Lung (tissue), 11 donors: ENCODE measurements at regions not wholly inside any gene's neighbourhood (a gene's known extent, or its start where the extent isn't known, plus 50 kb on each side); places are given as distances from the start of the nearest gene placed in this dataset.

Experiments used
- ATAC-seq: fragments of 200-7000 bp; cut with Tn5 transposase; one replicate; pipeline ENCODE4 v1.9.1; 2020; ENCODE audit warnings: moderate number of reproducible peaks; ENCODE audit not compliant: insufficient read depth, low FRiP score
- DNase-seq, 3 donors: peaks; one replicate each; pipeline ENCODE4 v3.0.0-alpha.2; 2013 to 2017
- H3K27ac ChIP-seq, 2 donors: one replicate each; pipeline ENCODE4 v1.5.1; 2013; ENCODE audit warnings: mild to moderate bottlenecking in 2 of 2, moderate library complexity in 2 of 2, control low read depth in 1 of 2, inconsistent platforms in 1 of 2, low read depth in 1 of 2, low read length in 1 of 2
- H3K27me3 ChIP-seq, 3 donors: one replicate each; pipeline ENCODE4 v1.5.1; 2013; ENCODE audit warnings: low read length in 2 of 3; ENCODE audit not compliant: control insufficient read depth in 3 of 3, insufficient read depth in 3 of 3
- H3K36me3 ChIP-seq, 4 donors: one replicate each; pipeline ENCODE4 v1.5.1; 2013; ENCODE audit warnings: low read length in 4 of 4, mild to moderate bottlenecking in 1 of 4, moderate library complexity in 1 of 4; ENCODE audit not compliant: control insufficient read depth in 4 of 4, insufficient read depth in 4 of 4
- H3K4me1 ChIP-seq, 5 donors: one replicate each; pipeline ENCODE4 v1.5.1; 2013; ENCODE audit warnings: low read length in 5 of 5, mild to moderate bottlenecking in 2 of 5, moderate library complexity in 1 of 5; ENCODE audit not compliant: control insufficient read depth in 5 of 5, insufficient read depth in 5 of 5
- H3K4me3 ChIP-seq: one replicate; pipeline ENCODE4 v1.5.1; 2013; ENCODE audit warnings: mild to moderate bottlenecking, control low read depth, moderate library complexity
- H3K9ac ChIP-seq, 2 donors: one replicate each; pipeline ENCODE4 v1.5.1; 2013; ENCODE audit warnings: low read length in 2 of 2, control low read depth in 1 of 2; ENCODE audit not compliant: insufficient read depth in 1 of 2
- H3K9me3 ChIP-seq, 4 donors: one replicate each; pipeline ENCODE4 v1.5.1; 2013; ENCODE audit warnings: low read length in 3 of 4, mild to moderate bottlenecking in 1 of 4, moderate library complexity in 1 of 4; ENCODE audit not compliant: control insufficient read depth in 4 of 4, insufficient read depth in 3 of 4
- CTCF ChIP-seq: IDR thresholded peaks from 2 replicates; pipeline ENCODE4 v1.5.1; 2012; ENCODE audit warnings: mild to moderate bottlenecking; ENCODE audit errors: control extremely low read depth, extremely low read depth
- WGBS, 2 donors: extraction: QIAGEN DNeasy Blood & Tissue Kit; methylation state at CpG; one replicate each; pipeline ENCODE4 v1.1.7; 2013; 5-methylcytosine and 5-hydroxymethylcytosine counted together
- donor health status: control.
- donor health status: control.
- donor health status: Bipolar disorder and iron deficiency.
- donor health status: healthy.
- donor health status: DM: yes; HTN: yes; CAD: no.

- ATAC-seq: no peak
Observed at GRCh38 chr22:49636649-49637048, 191.0 kb downstream of the BRD1 start.

GRCh38 chr22:49636214-49636613, 191.5 kb downstream of the BRD1 start:
- no peak for TF ChIP-seq CTCF
- Histone ChIP-seq H3K9me3 (no peaks in the 10 kb centered on the region), H3K36me3 (no peaks in the 10 kb centered on the region), H3K27ac (no peak overlapping the region), H3K9ac (no peak overlapping the region), H3K4me1 (peaks cover 0 to 7% (median 0%) of the 10 kb centered on the region in 5 donors), H3K27me3 (no peaks in the 10 kb centered on the region), H3K4me3 (no peak overlapping the region)
- no peak for DNase-seq
- 74 to 91% methylated on average over 10 of the region's 10 CpGs for WGBS, 2 donors
- no peak for ATAC-seq

More at GRCh38 chr22:49636649-49637048, 191.0 kb downstream of the BRD1 start:
- peaks cover 0 to 7% (median 0%) of the 10 kb centered on the region in 5 donors for H3K4me1 ChIP-seq
- H3K27ac ChIP-seq: no peak overlapping the region
- no peak for DNase-seq
- H3K27me3 ChIP-seq: no peaks in the 10 kb centered on the region
- no peak for TF ChIP-seq CTCF
- no peaks in the 10 kb centered on the region for H3K9me3 ChIP-seq
- 85 to 92% methylated on average over 17 of the region's 17 CpGs for WGBS, 2 donors
- H3K9ac ChIP-seq: no peak overlapping the region
- H3K4me3 ChIP-seq: no peak overlapping the region
- no peaks in the 10 kb centered on the region for H3K36me3 ChIP-seq

GRCh38 chr22:49634006-49634772, 193.5 kb downstream of the BRD1 start:
- no peak for DNase-seq

More at GRCh38 chr22:49634006-49634772, 193.5 kb downstream of the BRD1 start:
- no peak overlapping the region for H3K9ac ChIP-seq
- H3K4me3 ChIP-seq: no peak overlapping the region
- H3K4me1 ChIP-seq: peaks cover 0 to 7% (median 0%) of the 10 kb centered on the region in 5 donors
- no peak for ATAC-seq
- 79 to 84% methylated on average over 22 of the region's 22 CpGs for WGBS, 2 donors
- H3K27ac ChIP-seq: no peak overlapping the region
- no peak for TF ChIP-seq CTCF
- H3K27me3 ChIP-seq: no peaks in the 10 kb centered on the region
- no peaks in the 10 kb centered on the region for H3K36me3 ChIP-seq
- no peaks in the 10 kb centered on the region for H3K9me3 ChIP-seq
